Neural progenitor cell (in vitro differentiated cells): ENCODE measurements at regions not wholly inside any gene's neighbourhood (a gene's known extent, or its start where the extent isn't known, plus 50 kb on each side); places are given as distances from the start of the nearest gene placed in this dataset.

Experiments used
- EZH2phosphoT487 ChIP-seq: fragments of 200-600 bp; sonication (generic); IDR thresholded peaks from 2 replicates; pipeline ENCODE4 v1.6.1; 2017; ENCODE audit warnings: antibody characterized with exemption
- TF ChIP-seq, protein P1 (sequence below): fragments of 200-600 bp; sonication (generic); IDR thresholded peaks from 2 replicates; pipeline ENCODE4 v1.5.1; 2017; ENCODE audit warnings: antibody characterized with exemption, mild to moderate bottlenecking

GRCh38 chr15:69947394-69947793 lies 150.3 kb downstream of the TLE3 start:
- TF ChIP-seq, protein P1, sequence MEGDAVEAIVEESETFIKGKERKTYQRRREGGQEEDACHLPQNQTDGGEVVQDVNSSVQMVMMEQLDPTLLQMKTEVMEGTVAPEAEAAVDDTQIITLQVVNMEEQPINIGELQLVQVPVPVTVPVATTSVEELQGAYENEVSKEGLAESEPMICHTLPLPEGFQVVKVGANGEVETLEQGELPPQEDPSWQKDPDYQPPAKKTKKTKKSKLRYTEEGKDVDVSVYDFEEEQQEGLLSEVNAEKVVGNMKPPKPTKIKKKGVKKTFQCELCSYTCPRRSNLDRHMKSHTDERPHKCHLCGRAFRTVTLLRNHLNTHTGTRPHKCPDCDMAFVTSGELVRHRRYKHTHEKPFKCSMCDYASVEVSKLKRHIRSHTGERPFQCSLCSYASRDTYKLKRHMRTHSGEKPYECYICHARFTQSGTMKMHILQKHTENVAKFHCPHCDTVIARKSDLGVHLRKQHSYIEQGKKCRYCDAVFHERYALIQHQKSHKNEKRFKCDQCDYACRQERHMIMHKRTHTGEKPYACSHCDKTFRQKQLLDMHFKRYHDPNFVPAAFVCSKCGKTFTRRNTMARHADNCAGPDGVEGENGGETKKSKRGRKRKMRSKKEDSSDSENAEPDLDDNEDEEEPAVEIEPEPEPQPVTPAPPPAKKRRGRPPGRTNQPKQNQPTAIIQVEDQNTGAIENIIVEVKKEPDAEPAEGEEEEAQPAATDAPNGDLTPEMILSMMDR: no peak
- no peak for TF ChIP-seq EZH2phosphoT487
